Neuron (in vitro differentiated cells): ENCODE measurements at regions not wholly inside any gene's neighbourhood (a gene's known extent, or its start where the extent isn't known, plus 50 kb on each side); places are given as distances from the start of the nearest gene placed in this dataset.

Source experiments
- H2AFZ ChIP-seq: one replicate; pipeline ENCODE4 v1.6.1; 2013; ENCODE audit warnings: low read depth, mild to moderate bottlenecking, inconsistent platforms, low read length, moderate library complexity
- H3K27me3 ChIP-seq: one replicate; pipeline ENCODE4 v1.6.1; 2013; ENCODE audit warnings: low read length; ENCODE audit not compliant: insufficient read depth
- H3K36me3 ChIP-seq: one replicate; pipeline ENCODE4 v1.6.1; 2013; ENCODE audit warnings: low read length; ENCODE audit not compliant: insufficient read depth
- H3K4me1 ChIP-seq: one replicate; pipeline ENCODE4 v1.6.1; 2013; ENCODE audit warnings: low read length; ENCODE audit not compliant: insufficient read depth
- H3K4me3 ChIP-seq: 2 replicates; pipeline ENCODE4 v1.5.1; 2013; ENCODE audit warnings: mild to moderate bottlenecking, low read length, moderate library complexity
- H3K9me3 ChIP-seq: one replicate; pipeline ENCODE4 v1.6.1; 2013; ENCODE audit warnings: low read length

GRCh38 chr21:35663856-35664606 lies 396.3 kb downstream of the SETD4 start:
- H3K36me3 ChIP-seq, result no peaks in the 10 kb centered on the region
- no peaks in the 10 kb centered on the region for H3K27me3 ChIP-seq
- H3K4me3 ChIP-seq, result no peak overlapping the region
- H2AFZ ChIP-seq, result no peak overlapping the region
- H3K9me3 ChIP-seq, result no peaks in the 10 kb centered on the region
- H3K4me1 ChIP-seq, result no peaks in the 10 kb centered on the region

DNA sequence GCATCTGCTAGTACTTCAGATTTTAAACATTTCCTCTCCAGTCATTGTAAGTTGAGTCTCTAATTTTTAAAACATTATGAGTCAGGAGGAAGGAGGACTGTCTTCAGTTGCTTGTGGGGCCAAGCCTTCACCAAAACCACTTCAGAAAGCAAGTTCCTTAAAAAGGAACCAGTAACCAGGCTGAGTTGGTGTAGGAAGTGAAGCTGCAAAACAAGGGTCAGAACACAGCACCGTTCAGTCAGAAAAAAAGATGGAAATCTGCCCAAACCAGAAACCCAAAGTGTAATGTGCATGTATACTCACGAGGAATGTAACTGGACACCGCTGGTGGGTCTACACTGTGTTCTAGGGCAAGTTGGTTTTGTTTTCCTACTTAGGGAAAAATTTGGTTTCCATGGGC lies 402.1 kb downstream of the SETD4 start:
- H3K27me3 ChIP-seq, result no peaks in the 10 kb centered on the region
- no peaks in the 10 kb centered on the region for H3K4me1 ChIP-seq
- no peak overlapping the region for H2AFZ ChIP-seq
- no peak overlapping the region for H3K4me3 ChIP-seq
- no peaks in the 10 kb centered on the region for H3K36me3 ChIP-seq
- H3K9me3 ChIP-seq, result no peaks in the 10 kb centered on the region

- Histone ChIP-seq H3K27me3 (no peaks in the 10 kb centered on the region), H3K4me1 (no peaks in the 10 kb centered on the region), H3K4me3 (no peak overlapping the region), H3K36me3 (no peaks in the 10 kb centered on the region), H2AFZ (no peak overlapping the region), H3K9me3 (no peaks in the 10 kb centered on the region)
These were observed 407.5 kb downstream of the SETD4 start for GRCh38 chr21:35652872-35653271.

DNA sequence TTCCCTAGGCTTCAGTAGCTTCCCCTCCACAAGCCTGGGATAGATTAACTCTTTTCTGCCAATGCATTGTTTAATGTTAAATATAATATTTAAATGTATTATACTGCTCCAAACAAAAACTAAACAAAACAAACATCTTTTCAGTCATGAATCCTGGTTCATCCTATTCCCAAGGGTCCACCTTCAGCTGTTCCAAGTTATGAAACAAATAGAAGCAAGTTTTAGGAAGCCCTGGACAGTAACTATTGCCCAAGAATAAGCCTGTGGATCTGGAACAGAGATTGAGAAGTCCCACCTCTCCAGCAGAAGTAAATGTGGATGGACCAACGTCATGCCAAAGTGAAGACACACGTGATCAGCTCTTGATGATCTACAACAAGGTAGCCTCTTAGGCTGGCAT lies 408.1 kb downstream of the SETD4 start:
- H3K4me3 ChIP-seq, result no peak overlapping the region

GRCh38 chr21:35651196-35651595 lies 409.1 kb downstream of the SETD4 start:
- Histone ChIP-seq H3K4me1 (no peaks in the 10 kb centered on the region), H3K27me3 (no peaks in the 10 kb centered on the region), H2AFZ (no peak overlapping the region), H3K9me3 (no peaks in the 10 kb centered on the region), H3K36me3 (no peaks in the 10 kb centered on the region), H3K4me3 (no peak overlapping the region)

More for the DNA sequence above, 408.1 kb downstream of the SETD4 start:
- Histone ChIP-seq H3K36me3 (no peaks in the 10 kb centered on the region), H3K27me3 (no peaks in the 10 kb centered on the region), H3K9me3 (no peaks in the 10 kb centered on the region), H2AFZ (no peak overlapping the region), H3K4me1 (no peaks in the 10 kb centered on the region)

GRCh38 chr21:35649186-35649585 lies 411.1 kb downstream of the SETD4 start:
- Histone ChIP-seq H3K27me3 (no peaks in the 10 kb centered on the region), H3K9me3 (no peaks in the 10 kb centered on the region), H3K4me1 (no peaks in the 10 kb centered on the region), H2AFZ (no peak overlapping the region), H3K36me3 (no peaks in the 10 kb centered on the region), H3K4me3 (no peak overlapping the region)

DNA sequence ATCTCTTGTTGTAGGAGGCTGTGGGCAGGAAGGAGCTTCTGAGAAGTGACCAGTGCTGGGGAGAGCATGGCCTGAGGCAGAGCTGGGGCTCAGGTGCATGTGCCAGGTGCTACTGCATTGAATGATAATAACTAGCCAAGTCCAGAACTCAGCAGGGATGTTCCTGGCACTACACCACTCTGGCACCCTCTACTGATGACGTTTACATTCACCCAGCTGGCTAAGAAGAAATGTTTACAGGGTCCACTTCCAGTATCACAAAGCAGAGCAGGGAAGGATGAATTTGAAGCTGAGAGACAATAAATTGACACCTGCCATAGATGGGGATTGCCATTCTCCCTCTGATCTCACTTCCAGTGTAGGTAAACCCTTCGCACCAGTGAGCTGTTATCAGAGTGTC lies 411.8 kb downstream of the SETD4 start:
- no peak overlapping the region for H3K4me3 ChIP-seq
- H3K4me1 ChIP-seq, result no peaks in the 10 kb centered on the region
- H3K9me3 ChIP-seq, result no peaks in the 10 kb centered on the region
- H3K36me3 ChIP-seq, result no peaks in the 10 kb centered on the region
- H3K27me3 ChIP-seq, result no peaks in the 10 kb centered on the region
- H2AFZ ChIP-seq, result no peak overlapping the region

DNA sequence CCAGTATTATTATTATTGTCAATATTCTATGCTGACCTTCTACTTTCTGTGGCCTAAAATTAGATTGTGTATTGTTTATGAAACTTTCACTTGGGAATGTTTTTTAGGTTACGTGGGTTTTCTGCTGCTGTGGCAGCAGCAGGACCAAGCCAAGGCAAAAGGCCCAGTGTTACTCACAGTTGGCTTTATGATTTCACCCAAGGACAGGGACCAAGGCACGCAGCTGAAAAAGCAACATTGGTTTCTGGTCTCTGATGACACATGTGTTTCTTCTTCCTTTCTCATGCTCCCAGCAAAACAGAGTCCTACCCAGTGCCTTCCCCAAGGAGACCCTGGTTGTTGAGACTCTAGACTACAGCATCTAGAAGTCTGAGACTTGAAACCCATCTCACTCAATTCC lies 413.7 kb downstream of the SETD4 start:
- Histone ChIP-seq H3K4me3 (no peak overlapping the region), H3K4me1 (no peaks in the 10 kb centered on the region), H3K36me3 (no peaks in the 10 kb centered on the region), H3K9me3 (no peaks in the 10 kb centered on the region), H3K27me3 (no peaks in the 10 kb centered on the region), H2AFZ (no peak overlapping the region)

DNA sequence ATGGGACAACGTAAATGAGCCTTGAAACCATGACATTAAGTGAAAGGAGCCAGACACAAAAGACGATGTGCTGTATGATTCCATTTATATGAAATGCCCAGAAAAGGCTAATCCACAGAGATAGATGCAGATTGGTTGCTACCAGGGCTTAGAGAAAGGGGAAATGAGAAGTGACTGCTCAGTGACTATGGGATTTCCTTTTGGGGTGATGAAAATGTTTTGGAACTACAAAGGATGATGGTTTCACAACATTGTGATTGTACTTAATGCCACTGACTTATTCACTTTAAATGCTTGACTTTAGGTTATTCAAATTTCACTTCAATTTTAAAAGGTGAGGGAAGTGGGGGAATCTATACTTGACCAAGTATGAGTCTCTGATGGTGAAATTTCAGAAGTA lies 414.3 kb downstream of the SETD4 start:
- Histone ChIP-seq H3K4me3 (no peak overlapping the region), H3K27me3 (no peaks in the 10 kb centered on the region), H3K36me3 (no peaks in the 10 kb centered on the region), H3K4me1 (no peaks in the 10 kb centered on the region), H3K9me3 (no peaks in the 10 kb centered on the region), H2AFZ (no peak overlapping the region)

DNA sequence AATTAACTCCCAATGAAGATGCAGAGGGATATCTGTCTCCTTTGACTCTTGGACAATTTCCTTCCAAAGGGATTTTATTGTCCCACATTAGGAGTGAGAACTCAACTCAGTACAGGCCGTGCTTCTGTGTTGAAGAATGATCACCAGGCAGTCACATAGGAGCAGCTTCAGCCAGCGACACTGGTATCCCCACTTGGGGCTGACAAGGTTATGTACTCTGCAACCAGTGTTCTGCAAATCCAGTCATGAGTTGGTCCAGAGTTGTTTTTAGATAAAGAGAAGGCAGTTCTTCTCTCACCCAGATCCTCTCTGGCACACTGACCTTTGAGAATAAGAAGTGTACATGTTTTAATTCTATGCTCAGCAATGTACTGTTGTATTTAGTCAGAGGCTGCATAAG lies 415.8 kb downstream of the SETD4 start:
- H3K27me3 ChIP-seq, result no peaks in the 10 kb centered on the region
- H3K4me3 ChIP-seq, result no peak overlapping the region
- H3K9me3 ChIP-seq, result no peaks in the 10 kb centered on the region
- no peaks in the 10 kb centered on the region for H3K4me1 ChIP-seq
- H3K36me3 ChIP-seq, result no peaks in the 10 kb centered on the region
- no peak overlapping the region for H2AFZ ChIP-seq

DNA sequence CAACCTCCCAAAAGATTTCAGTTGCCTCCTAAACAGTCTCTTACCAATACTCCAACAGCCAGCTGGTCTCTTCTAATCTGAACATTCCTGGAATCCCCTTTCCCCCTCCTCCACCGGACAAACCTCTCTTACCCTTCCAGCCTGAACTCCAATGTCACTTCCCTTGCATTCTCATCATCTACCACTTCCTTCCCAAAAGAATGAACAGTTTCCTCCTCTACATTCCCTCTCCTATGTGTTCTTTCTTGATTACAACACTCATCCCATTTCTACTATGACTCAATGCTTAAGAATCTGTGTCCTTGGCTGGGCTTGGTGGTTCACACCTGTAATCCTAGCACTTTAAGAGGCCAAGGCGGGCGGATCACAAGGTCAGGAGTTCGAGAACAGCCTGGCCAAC lies 417.1 kb downstream of the SETD4 start:
- Histone ChIP-seq H3K27me3 (no peaks in the 10 kb centered on the region), H3K4me3 (no peak overlapping the region), H3K4me1 (no peaks in the 10 kb centered on the region), H2AFZ (no peak overlapping the region), H3K9me3 (no peaks in the 10 kb centered on the region), H3K36me3 (no peaks in the 10 kb centered on the region)

- Histone ChIP-seq H3K4me1 (no peaks in the 10 kb centered on the region), H3K36me3 (no peaks in the 10 kb centered on the region), H3K9me3 (no peaks in the 10 kb centered on the region), H2AFZ (no peak overlapping the region), H3K27me3 (no peaks in the 10 kb centered on the region), H3K4me3 (no peak overlapping the region)
These were observed 418.9 kb downstream of the SETD4 start for GRCh38 chr21:35641271-35642016.

DNA sequence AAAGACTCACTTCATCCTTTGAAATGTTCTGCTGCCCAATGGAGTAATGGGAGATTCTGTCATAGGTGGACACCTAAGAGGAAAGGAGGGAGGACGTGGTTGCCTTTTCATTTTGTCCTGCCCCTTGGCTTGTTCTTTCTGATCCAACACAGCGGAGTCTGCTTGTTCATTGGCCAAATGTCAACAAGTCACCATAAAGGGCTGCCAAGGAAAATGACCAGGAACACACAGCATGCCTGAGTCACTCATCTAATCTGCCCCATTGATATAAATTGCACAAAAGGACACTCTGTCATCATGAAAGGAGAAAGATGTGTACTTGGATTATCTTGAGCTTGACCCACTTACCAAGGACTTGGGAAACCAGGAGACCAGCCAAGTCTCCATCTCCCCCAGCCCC lies 422.9 kb downstream of the SETD4 start:
- Histone ChIP-seq H3K4me3 (no peak overlapping the region), H3K4me1 (no peaks in the 10 kb centered on the region), H2AFZ (no peak overlapping the region)

More for the DNA sequence above, 422.9 kb downstream of the SETD4 start:
- H3K27me3 ChIP-seq, result no peaks in the 10 kb centered on the region
- H3K36me3 ChIP-seq, result no peaks in the 10 kb centered on the region
- no peaks in the 10 kb centered on the region for H3K9me3 ChIP-seq
